A549 (cell line): ENCODE measurements at regions not wholly inside any gene's neighbourhood (a gene's known extent, or its start where the extent isn't known, plus 50 kb on each side); places are given as distances from the start of the nearest gene placed in this dataset.
"Not testable (repeated sequence)": the region's sequence is repeated elsewhere in the genome, so short reads cannot be mapped to it uniquely, and the experiment has no call there.

Source experiments
- ATAC-seq, 2 experiments: fragments of 200-7000 bp in 1 of 2; fragments of >200 bp in 1 of 2; cut with Nextera tagmentation in 1 of 2; cut with Tn5 transposase in 1 of 2; 3 replicates each; pipeline versions ENCODE4 v1.8.0 to v1.9.1; 2018 to 2020; ENCODE audit warnings: mild to moderate bottlenecking in 1 of 2, moderate library complexity in 1 of 2
- CTCF ChIA-PET: fragments of 300-600 bp; sonication (Branson Sonifier 250); formaldehyde crosslinking; extraction: SDS; loops from one replicate; lab custom pipeline; 2021; ENCODE audit warnings: antibody characterized with exemption, inconsistent platforms; lab: Yijun Ruan, JAX
- POLR2A ChIA-PET: fragments of 350-600 bp; formaldehyde crosslinking; extraction: SDS; loops from one replicate; lab custom pipeline; 2021; ENCODE audit warnings: antibody characterized with exemption, inconsistent platforms; lab: Yijun Ruan, JAX
- DNase-seq, 2 experiments: peaks; one replicate each; pipeline versions ENCODE4 v3.0.0 to v3.0.0-alpha.2; 2011 to 2016; ENCODE audit warnings: low read depth in 1 of 2, low spot score in 1 of 2
- FAIRE-seq: peaks from 2 replicates; lab custom pipeline; 2011; peaks lifted over from hg19 to GRCh38; lab: Jason Lieb, UNC
- H3K27ac ChIP-seq, 2 experiments: fragments of >200 bp; sonication (Bioruptor Twin); formaldehyde crosslinking; 3 replicates each; pipeline ENCODE4 v1.5.1; 2016 to 2017
- H3K4me1 ChIP-seq: fragments of >200 bp; sonication (Bioruptor Twin); formaldehyde crosslinking; 3 replicates; pipeline ENCODE4 v1.6.1; 2016
- H3K4me2 ChIP-seq: fragments of >200 bp; sonication (Bioruptor Twin); formaldehyde crosslinking; 3 replicates; pipeline ENCODE4 v1.6.1; 2016
- H3K4me3 ChIP-seq: fragments of >200 bp; sonication (Bioruptor Twin); formaldehyde crosslinking; 3 replicates; pipeline ENCODE4 v1.5.1; 2016
- H3K9me3 ChIP-seq: fragments of >200 bp; sonication (Bioruptor Twin); formaldehyde crosslinking; 3 replicates; pipeline ENCODE4 v1.6.1; 2016
- ATOH8 ChIP-seq: fragments of 250-450 bp; sonication (Bioruptor Pico); IDR thresholded peaks from 2 replicates; pipeline ENCODE4 v1.5.0; 2020; ENCODE audit warnings: low read depth, mild to moderate bottlenecking, moderate library complexity
- CEBPB ChIP-seq, 2 experiments: fragments of >200 bp in 1 of 2; sonication (Bioruptor Twin) in 1 of 2; formaldehyde crosslinking in 1 of 2; IDR thresholded peaks; 2 replicates each; pipeline ENCODE4 v1.6.1; 2012 to 2016
- CHD2 ChIP-seq: fragments of 150-350 bp; IDR thresholded peaks from 2 replicates; pipeline ENCODE4 v1.6.1; 2014; ENCODE audit warnings: low read length; ENCODE audit not compliant: partially characterized antibody
- E2F6 ChIP-seq: IDR thresholded peaks from 2 replicates; pipeline ENCODE4 v1.6.1; 2012; ENCODE audit warnings: low read depth, borderline replicate concordance
- EHF ChIP-seq: fragments of 250-450 bp; sonication (Bioruptor Pico); IDR thresholded peaks from 2 replicates; pipeline ENCODE4 v1.5.0; 2020; ENCODE audit warnings: mild to moderate bottlenecking
- EHMT2 ChIP-seq: fragments of 200-600 bp; sonication (generic); IDR thresholded peaks from 2 replicates; pipeline ENCODE4 v1.6.1; 2016; ENCODE audit warnings: antibody characterized with exemption, low read depth, mild to moderate bottlenecking, moderate library complexity
- ELK1 ChIP-seq: fragments of 150-350 bp; IDR thresholded peaks from 2 replicates; pipeline ENCODE4 v1.6.1; 2014; ENCODE audit warnings: low read depth, mild to moderate bottlenecking, low read length
- EP300 ChIP-seq, 2 experiments: fragments of >200 bp; sonication (Bioruptor Twin); formaldehyde crosslinking; IDR thresholded peaks; 2 replicates in 1 of 2; 3 replicates in 1 of 2; pipeline ENCODE4 v1.6.1; 2016 to 2017
- FOSB ChIP-seq: fragments of 250-450 bp; sonication (Bioruptor Pico); IDR thresholded peaks from 2 replicates; pipeline ENCODE4 v1.5.0; 2020; ENCODE audit warnings: mild to moderate bottlenecking, moderate library complexity
- FOSL2 ChIP-seq, 2 experiments: fragments of 450-650 bp in 1 of 2; fragments of >200 bp in 1 of 2; sonication (Bioruptor Twin) in 1 of 2; formaldehyde crosslinking; IDR thresholded peaks; 2 replicates each; pipeline versions ENCODE4 v1.5.0 to v1.6.1; 2016 to 2020; ENCODE audit warnings: mild to moderate bottlenecking in 1 of 2, moderate library complexity in 1 of 2
- HEYL ChIP-seq: fragments of 250-450 bp; sonication (Bioruptor Pico); IDR thresholded peaks from 2 replicates; pipeline ENCODE4 v1.8.0; 2021; ENCODE audit warnings: mild to moderate bottlenecking, moderate library complexity
- HOXB5 ChIP-seq: fragments of 250-450 bp; sonication (Bioruptor Pico); IDR thresholded peaks from 2 replicates; pipeline ENCODE4 v1.5.0; 2020; ENCODE audit warnings: mild to moderate bottlenecking, moderate library complexity
- KDM1A ChIP-seq: fragments of 200-600 bp; sonication (generic); IDR thresholded peaks from 2 replicates; pipeline ENCODE4 v1.6.1; 2016; ENCODE audit warnings: low read depth, mild to moderate bottlenecking
- KDM5A ChIP-seq: fragments of 200-600 bp; sonication (generic); IDR thresholded peaks from 2 replicates; pipeline ENCODE4 v1.6.1; 2016; ENCODE audit warnings: antibody characterized with exemption, mild to moderate bottlenecking
- MAZ ChIP-seq: fragments of 150-350 bp; IDR thresholded peaks from 2 replicates; pipeline ENCODE4 v1.6.1; 2014; ENCODE audit warnings: antibody characterized with exemption, low read depth, low read length, borderline replicate concordance
- NFE2L2 ChIP-seq: fragments of 150-350 bp; conservative IDR thresholded peaks from 2 replicates; pipeline ENCODE4 v1.6.1; 2014; ENCODE audit warnings: low read length
- PBX3 ChIP-seq: IDR thresholded peaks from 2 replicates; pipeline ENCODE4 v1.6.1; 2012
- RCOR1 ChIP-seq: fragments of 150-350 bp; IDR thresholded peaks from 2 replicates; pipeline ENCODE4 v1.6.1; 2014; ENCODE audit warnings: antibody characterized with exemption, low read length, low read depth
- RNF2 ChIP-seq: fragments of 200-600 bp; sonication (generic); IDR thresholded peaks from 2 replicates; pipeline ENCODE4 v1.6.1; 2016; ENCODE audit warnings: low read depth, mild to moderate bottlenecking, antibody characterized with exemption, moderate library complexity, borderline replicate concordance
- SREBF2 ChIP-seq: fragments of 450-650 bp; IDR thresholded peaks from 2 replicates; pipeline ENCODE4 v1.6.1; 2014; ENCODE audit warnings: mild to moderate bottlenecking, moderate library complexity
- TP53 ChIP-seq: fragments of 250-450 bp; sonication (Bioruptor Pico); IDR thresholded peaks from 2 replicates; pipeline ENCODE4 v1.5.0; 2021; ENCODE audit warnings: mild to moderate bottlenecking, moderate library complexity
- WGBS: methylation state at CpG from one replicate; pipeline ENCODE4 v1.1.6; 2017; ENCODE audit errors: missing lambda C conversion rate; 5-methylcytosine and 5-hydroxymethylcytosine counted together
- TF ChIP-seq, protein P1 (sequence below): IDR thresholded peaks from 2 replicates; pipeline ENCODE4 v1.6.1; 2012
- TF ChIP-seq, protein P2 (sequence below): fragments of 250-450 bp; sonication (Bioruptor Pico); IDR thresholded peaks from 2 replicates; pipeline ENCODE4 v1.5.0; 2021; ENCODE audit warnings: mild to moderate bottlenecking, moderate library complexity, borderline replicate concordance
- TF ChIP-seq, protein P3 (sequence below): fragments of >200 bp; sonication (Bioruptor Twin); formaldehyde crosslinking; IDR thresholded peaks from 3 replicates; pipeline ENCODE4 v1.6.1; 2016

DNA sequence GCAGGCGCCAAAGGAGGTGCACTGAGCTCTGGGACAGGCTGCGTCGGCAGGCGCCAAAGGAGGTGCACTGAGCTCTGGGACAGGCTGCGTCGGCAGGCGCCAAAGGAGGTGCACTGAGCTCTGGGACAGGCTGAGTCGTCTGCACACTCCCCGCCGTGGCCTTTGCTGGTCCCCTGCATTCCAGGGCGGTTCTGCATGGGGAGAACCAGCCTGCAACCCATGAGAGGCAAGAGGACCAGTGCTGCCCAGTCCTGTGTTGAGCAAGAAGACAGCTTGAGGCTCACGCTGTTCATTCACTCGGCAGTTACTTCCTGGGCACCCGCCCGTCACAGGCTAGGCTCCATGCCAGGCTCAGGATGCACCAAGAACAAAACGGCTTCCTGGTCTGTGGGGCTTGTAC lies 150.6 kb upstream of the SALL3 start:
- H3K27ac ChIP-seq, FAIRE-seq, H3K9me3 ChIP-seq, POLR2A ChIA-PET, ATAC-seq, H3K4me3 ChIP-seq, H3K4me1 ChIP-seq, DNase-seq, CTCF ChIA-PET, H3K4me2 ChIP-seq: not testable (repeated sequence)
- WGBS, result 25% methylated on average over 12 of the region's 16 CpGs

DNA sequence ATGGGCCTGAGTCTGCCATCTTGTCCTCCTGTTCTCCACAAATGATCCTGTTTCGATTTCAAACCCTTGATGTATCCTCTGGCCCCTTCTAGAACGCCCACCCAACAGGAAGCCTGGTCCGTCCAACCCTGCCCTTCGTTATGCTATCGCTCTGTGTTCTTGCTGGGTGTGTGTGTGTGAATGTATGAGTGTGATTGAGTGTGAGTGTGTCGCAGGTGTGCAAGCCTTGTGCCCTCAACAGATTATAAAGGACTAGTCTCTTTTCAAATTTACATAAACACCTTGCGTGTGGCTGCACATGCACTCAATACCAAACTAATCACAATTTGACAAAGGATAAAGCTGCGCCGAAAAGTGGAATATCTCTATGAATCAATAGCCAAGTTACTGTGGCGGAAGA lies 149.5 kb upstream of the SALL3 start:
- FAIRE-seq (no peak), ATAC-seq (no peak), DNase-seq (no peak)
- TF ChIP-seq ATOH8 (CRISPR knock-in tag) (no peak), FOSB (CRISPR knock-in tag) (no peak), MAZ (no peak), EP300 (IDR thresholded peaks at IDR 0.05) (no peak), HEYL (CRISPR knock-in tag) (no peak), SREBF2 (no peak), KDM1A (no peak), PBX3 (no peak), FOSL2 (IDR thresholded peaks at IDR 0.05) (no peak), FOSL2 (CRISPR knock-in tag; IDR thresholded peaks at IDR 0.05) (no peak), RCOR1 (no peak), CHD2 (no peak), RNF2 (no peak), TP53 (CRISPR knock-in tag) (no peak), HOXB5 (no peak), EHF (CRISPR knock-in tag) (no peak), EHMT2 (no peak)
- TF ChIP-seq, protein P1, sequence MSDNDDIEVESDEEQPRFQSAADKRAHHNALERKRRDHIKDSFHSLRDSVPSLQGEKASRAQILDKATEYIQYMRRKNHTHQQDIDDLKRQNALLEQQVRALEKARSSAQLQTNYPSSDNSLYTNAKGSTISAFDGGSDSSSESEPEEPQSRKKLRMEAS, result no peak
- TF ChIP-seq, protein P2, sequence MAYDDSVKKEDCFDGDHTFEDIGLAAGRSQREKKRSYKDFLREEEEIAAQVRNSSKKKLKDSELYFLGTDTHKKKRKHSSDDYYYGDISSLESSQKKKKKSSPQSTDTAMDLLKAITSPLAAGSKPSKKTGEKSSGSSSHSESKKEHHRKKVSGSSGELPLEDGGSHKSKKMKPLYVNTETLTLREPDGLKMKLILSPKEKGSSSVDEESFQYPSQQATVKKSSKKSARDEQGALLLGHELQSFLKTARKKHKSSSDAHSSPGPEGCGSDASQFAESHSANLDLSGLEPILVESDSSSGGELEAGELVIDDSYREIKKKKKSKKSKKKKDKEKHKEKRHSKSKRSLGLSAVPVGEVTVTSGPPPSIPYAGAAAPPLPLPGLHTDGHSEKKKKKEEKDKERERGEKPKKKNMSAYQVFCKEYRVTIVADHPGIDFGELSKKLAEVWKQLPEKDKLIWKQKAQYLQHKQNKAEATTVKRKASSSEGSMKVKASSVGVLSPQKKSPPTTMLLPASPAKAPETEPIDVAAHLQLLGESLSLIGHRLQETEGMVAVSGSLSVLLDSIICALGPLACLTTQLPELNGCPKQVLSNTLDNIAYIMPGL, result no peak
- TF ChIP-seq, protein P3, sequence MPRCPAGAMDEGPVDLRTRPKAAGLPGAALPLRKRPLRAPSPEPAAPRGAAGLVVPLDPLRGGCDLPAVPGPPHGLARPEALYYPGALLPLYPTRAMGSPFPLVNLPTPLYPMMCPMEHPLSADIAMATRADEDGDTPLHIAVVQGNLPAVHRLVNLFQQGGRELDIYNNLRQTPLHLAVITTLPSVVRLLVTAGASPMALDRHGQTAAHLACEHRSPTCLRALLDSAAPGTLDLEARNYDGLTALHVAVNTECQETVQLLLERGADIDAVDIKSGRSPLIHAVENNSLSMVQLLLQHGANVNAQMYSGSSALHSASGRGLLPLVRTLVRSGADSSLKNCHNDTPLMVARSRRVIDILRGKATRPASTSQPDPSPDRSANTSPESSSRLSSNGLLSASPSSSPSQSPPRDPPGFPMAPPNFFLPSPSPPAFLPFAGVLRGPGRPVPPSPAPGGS, result no peak
- POLR2A ChIA-PET, result no interaction called here
- Histone ChIP-seq H3K4me3 (no peak overlapping the region), H3K4me2 (no peak overlapping the region), H3K9me3 (no peaks in the 10 kb centered on the region), H3K27ac (no peak overlapping the region), H3K4me1 (no peaks in the 10 kb centered on the region)
- 59% methylated on average over 10 of the region's 10 CpGs for WGBS
- CTCF ChIA-PET, result no interaction called here

DNA sequence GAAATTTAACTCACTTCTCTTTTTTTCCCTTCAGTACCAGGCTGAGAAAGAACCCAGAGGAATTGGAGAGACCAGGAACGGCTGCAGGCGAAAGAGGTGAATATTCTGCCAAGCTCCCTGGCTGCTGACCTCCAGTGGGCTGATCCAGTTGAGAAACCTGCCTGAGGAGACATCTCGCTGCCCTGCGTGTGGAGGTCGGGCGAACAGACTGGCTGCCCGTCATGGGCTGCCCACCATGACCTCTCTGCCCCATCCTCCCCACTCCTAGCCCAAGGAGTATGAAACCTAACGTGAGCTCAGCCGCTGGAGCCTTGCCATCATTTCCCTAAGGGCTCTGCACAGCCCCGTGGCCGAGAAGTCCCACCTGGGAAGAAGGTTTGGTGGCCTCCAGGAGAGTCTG lies 148.8 kb upstream of the SALL3 start:
- no peak for ATAC-seq
- ChIA-PET POLR2A (no interaction called here), CTCF (no interaction called here)
- DNase-seq, result no peak
- 16% methylated on average over 6 of the region's 11 CpGs for WGBS
- no peaks in the 10 kb centered on the region for H3K4me1 ChIP-seq
- no peak for FAIRE-seq
- no peak overlapping the region for H3K4me3 ChIP-seq
- H3K4me2 ChIP-seq, result no peak overlapping the region
- H3K9me3 ChIP-seq, result no peaks in the 10 kb centered on the region
- no peak overlapping the region for H3K27ac ChIP-seq
- no peak for TF ChIP-seq NFE2L2
- TF ChIP-seq KDM5A, result no peak
- no peak for TF ChIP-seq FOSL2 (IDR thresholded peaks at IDR 0.05)
- no peak for TF ChIP-seq FOSL2 (CRISPR knock-in tag; IDR thresholded peaks at IDR 0.05)
- TF ChIP-seq, protein P2, result no peak
- no peak for TF ChIP-seq CHD2
- no peak for TF ChIP-seq PBX3
- no peak for TF ChIP-seq ELK1
- no peak for TF ChIP-seq EHF (CRISPR knock-in tag)
- no peak for TF ChIP-seq E2F6
- TF ChIP-seq CEBPB (IDR thresholded peaks at IDR 0.05), result no peak
